Fibroblast of lung (primary cell): ENCODE measurements at regions not wholly inside any gene's neighbourhood (a gene's known extent, or its start where the extent isn't known, plus 50 kb on each side); places are given as distances from the start of the nearest gene placed in this dataset.
"Not testable (repeated sequence)": the region's sequence is repeated elsewhere in the genome, so short reads cannot be mapped to it uniquely, and the experiment has no call there.

Source experiments
- CTCF ChIP-seq, 2 donors: IDR thresholded peaks in 1 of 2; conservative IDR thresholded peaks in 1 of 2; 1 replicate in 1 of 2; 2 replicates in 1 of 2; pipeline ENCODE4 v1.5.1; 2011 to 2012; ENCODE audit warnings: low read length in 2 of 2, control low read depth in 1 of 2, inconsistent platforms in 1 of 2, low read depth in 1 of 2, mild to moderate bottlenecking in 1 of 2
- EZH2 ChIP-seq: IDR thresholded peaks from 2 replicates; pipeline ENCODE4 v1.5.1; 2012; ENCODE audit warnings: low read length, control low read depth, mild to moderate bottlenecking; ENCODE audit errors: missing control alignments

GRCh38 chr16:18204786-18205185, 131.8 kb downstream of the NPIPA8 start:
- not testable (repeated sequence) for TF ChIP-seq CTCF (conservative IDR thresholded peaks at IDR 0.05 in 1 of 2, IDR thresholded peaks at IDR 0.05 in 1 of 2; ENCODE audit: low read depth in 1 of 2, low read length in 2 of 2); EZH2
